ENCODE measurements at regions not wholly inside any gene's neighbourhood (a gene's known extent, or its start where the extent isn't known, plus 50 kb on each side); places are given as distances from the start of the nearest gene placed in this dataset.

- in situ Hi-C loops (cut with MboI): loop anchor here (5.0 kb wide), 2 partner anchors 119 to 1064 kb away; no protein-coding TSS in a partner anchor
- no peak overlapping the region for H3K27ac ChIP-seq (ENCODE audit: control insufficient read depth, insufficient read depth)
- ChIA-PET RAD21 (ENCODE audit: unreplicated experiment) (interaction anchor here (0.7 to 6.3 kb wide), 4 partner anchors 34 to 933 kb away, joined by 3 to 50 read pairs (median 4); no protein-coding TSS in a partner anchor), POLR2A (interaction anchor here (0.6 kb wide), 1 partner anchor 16 kb away, joined by 6 read pairs; no protein-coding TSS in a partner anchor), SMC1A (ENCODE audit: uncharacterized antibody, unreplicated experiment) (interaction anchor here (0.6 to 12.7 kb wide), 2 partner anchors 84 to 118 kb away, joined by 3 to 205 read pairs; no protein-coding TSS in a partner anchor), CTCF (interaction anchor here (1.0 to 11.7 kb wide), 3 partner anchors 12 to 118 kb away, joined by 5 to 306 read pairs (median 5); no protein-coding TSS in a partner anchor)
- no TSS peak for BruUV-seq (replicated peaks)
- FAIRE-seq (no peak), ATAC-seq (no peak), DNase-seq (ENCODE audit: low read depth, low spot score) (no peak)
- H2AFZ ChIP-seq (ENCODE audit: control insufficient read depth, low read depth, low read length): no peak overlapping the region
- 31% methylated on average over 6 of the region's 6 CpGs for WGBS (ENCODE audit: insufficient coverage, insufficient replicate concordance, low lambda C conversion rate, missing lambda C conversion rate)
- no peaks in the 10 kb centered on the region for H3K36me3 ChIP-seq (ENCODE audit: control insufficient read depth in 2 of 2, insufficient read depth in 2 of 2, low read length in 1 of 2)
- H3K9me3 ChIP-seq (replicated peaks; ENCODE audit: control insufficient read depth, insufficient read depth, low read length): no peaks in the 10 kb centered on the region
- intact Hi-C loops (cut with micrococcal nuclease; ENCODE audit: unreplicated experiment): loop anchor here (5.0 to 10.0 kb wide), 4 partner anchors 287 to 774 kb away; no protein-coding TSS in a partner anchor
- no peaks in the 10 kb centered on the region for H3K79me2 ChIP-seq (ENCODE audit: control insufficient read depth, insufficient read depth, low read length)
- no peak overlapping the region for H3K9ac ChIP-seq (ENCODE audit: control insufficient read depth, insufficient read depth, low read length)
- TF ChIP-seq RBBP5 (conservative IDR thresholded peaks at IDR 0.05) (no peak), MEF2B (IDR thresholded peaks at IDR 0.05; ENCODE audit: partially characterized antibody, poor library complexity, severe bottlenecking) (no peak), USF1 (IDR thresholded peaks at IDR 0.05; ENCODE audit: borderline replicate concordance, extremely low read length, insufficient read depth, low read depth, low read length) (peak; percentile 40)
- H3K27me3 ChIP-seq (replicated peaks in 1 of 2; ENCODE audit: control insufficient read depth in 2 of 2, insufficient read depth in 2 of 2, low read length in 1 of 2): no peaks in the 10 kb centered on the region; a peak in 1 of 4 replicates
- H3K4me3 ChIP-seq: no peak overlapping the region
- H3K4me1 ChIP-seq (ENCODE audit: control insufficient read depth, insufficient read depth, low read length): no peaks in the 10 kb centered on the region; the same call in 1 of the 2 replicates
- no peaks in the 10 kb centered on the region for H4K20me1 ChIP-seq (ENCODE audit: control insufficient read depth, insufficient read depth)
- H3K4me2 ChIP-seq (ENCODE audit: control insufficient read depth, insufficient read depth): no peak overlapping the region
Observed at GRCh38 chr11:32171445-32171844, 80.6 kb downstream of the RCN1 start.

All from GM12878 (cell line).